HepG2 (cell line): ENCODE measurements at regions not wholly inside any gene's neighbourhood (a gene's known extent, or its start where the extent isn't known, plus 50 kb on each side); places are given as distances from the start of the nearest gene placed in this dataset.

Source experiments
- ATF1 ChIP-seq: IDR thresholded peaks from 2 replicates; pipeline ENCODE4 v1.6.1; 2016; ENCODE audit warnings: mild to moderate bottlenecking, control low read depth
- RBM39 ChIP-seq: fragments of 200-400 bp; formaldehyde crosslinking; IDR thresholded peaks from one replicate; pipeline ENCODE4 v1.6.1; 2018; ENCODE audit warnings: antibody characterized with exemption, mild to moderate bottlenecking, low read depth, low read length; ENCODE audit not compliant: poor library complexity, severe bottlenecking
- SIN3A ChIP-seq: IDR thresholded peaks from 2 replicates; pipeline ENCODE4 v1.6.1; 2011; ENCODE audit warnings: low read depth, mild to moderate bottlenecking, control low read depth, low read length, borderline replicate concordance
- ZFP37 ChIP-seq: sonication (generic); formaldehyde crosslinking; IDR thresholded peaks from 2 replicates; pipeline ENCODE4 v1.4.0; 2020; ENCODE audit warnings: missing genetic modification reagents, borderline replicate concordance
- TF ChIP-seq, protein P1 (sequence below): sonication (generic); formaldehyde crosslinking; IDR thresholded peaks from 2 replicates; pipeline ENCODE4 v1.5.0; 2020; ENCODE audit warnings: missing genetic modification reagents
- TF ChIP-seq, protein P2 (sequence below): sonication (generic); formaldehyde crosslinking; IDR thresholded peaks from 2 replicates; pipeline ENCODE4 v1.5.0; 2020; ENCODE audit warnings: mild to moderate bottlenecking, missing genetic modification reagents, moderate library complexity
- TF ChIP-seq, protein P3 (sequence below): sonication (generic); formaldehyde crosslinking; IDR thresholded peaks from 2 replicates; pipeline ENCODE4 v1.4.0; 2020; ENCODE audit warnings: missing genetic modification reagents, borderline replicate concordance
- TF ChIP-seq, protein P4 (sequence below): IDR thresholded peaks from 2 replicates; pipeline ENCODE4 v1.6.1; 2012; ENCODE audit warnings: inconsistent platforms
- TF ChIP-seq, protein P5 (sequence below): sonication (generic); formaldehyde crosslinking; IDR thresholded peaks from 2 replicates; pipeline ENCODE4 v1.5.0; 2020; ENCODE audit warnings: missing genetic modification reagents

DNA sequence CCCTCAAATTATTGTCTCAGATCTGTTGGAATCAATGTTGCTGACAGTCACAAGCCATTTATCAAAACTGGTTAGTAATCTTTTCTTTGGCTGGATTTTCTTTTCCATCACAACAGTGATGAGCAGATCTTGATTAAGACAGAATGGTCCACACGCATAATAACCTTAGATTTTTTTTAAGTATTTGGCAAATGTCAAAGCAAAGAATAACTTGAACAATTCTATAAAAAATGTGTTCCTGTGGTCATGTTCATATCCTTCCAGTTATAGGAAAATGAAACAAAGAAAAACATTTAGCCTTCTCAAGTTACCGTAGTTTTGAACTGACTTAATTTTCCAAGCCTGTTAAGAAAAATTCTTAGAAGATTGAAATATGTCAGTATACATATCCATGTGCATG lies 659.9 kb upstream of the ID2 start:
- TF ChIP-seq, protein P1, sequence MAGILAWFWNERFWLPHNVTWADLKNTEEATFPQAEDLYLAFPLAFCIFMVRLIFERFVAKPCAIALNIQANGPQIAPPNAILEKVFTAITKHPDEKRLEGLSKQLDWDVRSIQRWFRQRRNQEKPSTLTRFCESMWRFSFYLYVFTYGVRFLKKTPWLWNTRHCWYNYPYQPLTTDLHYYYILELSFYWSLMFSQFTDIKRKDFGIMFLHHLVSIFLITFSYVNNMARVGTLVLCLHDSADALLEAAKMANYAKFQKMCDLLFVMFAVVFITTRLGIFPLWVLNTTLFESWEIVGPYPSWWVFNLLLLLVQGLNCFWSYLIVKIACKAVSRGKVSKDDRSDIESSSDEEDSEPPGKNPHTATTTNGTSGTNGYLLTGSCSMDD (CRISPR knock-in tag), result no peak
- TF ChIP-seq, protein P2, sequence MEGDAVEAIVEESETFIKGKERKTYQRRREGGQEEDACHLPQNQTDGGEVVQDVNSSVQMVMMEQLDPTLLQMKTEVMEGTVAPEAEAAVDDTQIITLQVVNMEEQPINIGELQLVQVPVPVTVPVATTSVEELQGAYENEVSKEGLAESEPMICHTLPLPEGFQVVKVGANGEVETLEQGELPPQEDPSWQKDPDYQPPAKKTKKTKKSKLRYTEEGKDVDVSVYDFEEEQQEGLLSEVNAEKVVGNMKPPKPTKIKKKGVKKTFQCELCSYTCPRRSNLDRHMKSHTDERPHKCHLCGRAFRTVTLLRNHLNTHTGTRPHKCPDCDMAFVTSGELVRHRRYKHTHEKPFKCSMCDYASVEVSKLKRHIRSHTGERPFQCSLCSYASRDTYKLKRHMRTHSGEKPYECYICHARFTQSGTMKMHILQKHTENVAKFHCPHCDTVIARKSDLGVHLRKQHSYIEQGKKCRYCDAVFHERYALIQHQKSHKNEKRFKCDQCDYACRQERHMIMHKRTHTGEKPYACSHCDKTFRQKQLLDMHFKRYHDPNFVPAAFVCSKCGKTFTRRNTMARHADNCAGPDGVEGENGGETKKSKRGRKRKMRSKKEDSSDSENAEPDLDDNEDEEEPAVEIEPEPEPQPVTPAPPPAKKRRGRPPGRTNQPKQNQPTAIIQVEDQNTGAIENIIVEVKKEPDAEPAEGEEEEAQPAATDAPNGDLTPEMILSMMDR (CRISPR knock-in tag), result no peak
- TF ChIP-seq ZFP37 (CRISPR knock-in tag) (no peak), SIN3A (no peak), RBM39 (no peak), ATF1 (CRISPR knock-in tag) (no peak)
- TF ChIP-seq, protein P3, sequence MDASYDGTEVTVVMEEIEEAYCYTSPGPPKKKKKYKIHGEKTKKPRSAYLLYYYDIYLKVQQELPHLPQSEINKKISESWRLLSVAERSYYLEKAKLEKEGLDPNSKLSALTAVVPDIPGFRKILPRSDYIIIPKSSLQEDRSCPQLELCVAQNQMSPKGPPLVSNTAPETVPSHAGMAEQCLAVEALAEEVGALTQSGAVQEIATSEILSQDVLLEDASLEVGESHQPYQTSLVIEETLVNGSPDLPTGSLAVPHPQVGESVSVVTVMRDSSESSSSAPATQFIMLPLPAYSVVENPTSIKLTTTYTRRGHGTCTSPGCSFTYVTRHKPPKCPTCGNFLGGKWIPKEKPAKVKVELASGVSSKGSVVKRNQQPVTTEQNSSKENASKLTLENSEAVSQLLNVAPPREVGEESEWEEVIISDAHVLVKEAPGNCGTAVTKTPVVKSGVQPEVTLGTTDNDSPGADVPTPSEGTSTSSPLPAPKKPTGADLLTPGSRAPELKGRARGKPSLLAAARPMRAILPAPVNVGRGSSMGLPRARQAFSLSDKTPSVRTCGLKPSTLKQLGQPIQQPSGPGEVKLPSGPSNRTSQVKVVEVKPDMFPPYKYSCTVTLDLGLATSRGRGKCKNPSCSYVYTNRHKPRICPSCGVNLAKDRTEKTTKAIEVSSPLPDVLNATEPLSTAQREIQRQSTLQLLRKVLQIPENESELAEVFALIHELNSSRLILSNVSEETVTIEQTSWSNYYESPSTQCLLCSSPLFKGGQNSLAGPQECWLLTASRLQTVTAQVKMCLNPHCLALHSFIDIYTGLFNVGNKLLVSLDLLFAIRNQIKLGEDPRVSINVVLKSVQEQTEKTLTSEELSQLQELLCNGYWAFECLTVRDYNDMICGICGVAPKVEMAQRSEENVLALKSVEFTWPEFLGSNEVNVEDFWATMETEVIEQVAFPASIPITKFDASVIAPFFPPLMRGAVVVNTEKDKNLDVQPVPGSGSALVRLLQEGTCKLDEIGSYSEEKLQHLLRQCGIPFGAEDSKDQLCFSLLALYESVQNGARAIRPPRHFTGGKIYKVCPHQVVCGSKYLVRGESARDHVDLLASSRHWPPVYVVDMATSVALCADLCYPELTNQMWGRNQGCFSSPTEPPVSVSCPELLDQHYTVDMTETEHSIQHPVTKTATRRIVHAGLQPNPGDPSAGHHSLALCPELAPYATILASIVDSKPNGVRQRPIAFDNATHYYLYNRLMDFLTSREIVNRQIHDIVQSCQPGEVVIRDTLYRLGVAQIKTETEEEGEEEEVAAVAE (CRISPR knock-in tag), result no peak
- TF ChIP-seq, protein P4, sequence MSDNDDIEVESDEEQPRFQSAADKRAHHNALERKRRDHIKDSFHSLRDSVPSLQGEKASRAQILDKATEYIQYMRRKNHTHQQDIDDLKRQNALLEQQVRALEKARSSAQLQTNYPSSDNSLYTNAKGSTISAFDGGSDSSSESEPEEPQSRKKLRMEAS, result no peak
- TF ChIP-seq, protein P5, sequence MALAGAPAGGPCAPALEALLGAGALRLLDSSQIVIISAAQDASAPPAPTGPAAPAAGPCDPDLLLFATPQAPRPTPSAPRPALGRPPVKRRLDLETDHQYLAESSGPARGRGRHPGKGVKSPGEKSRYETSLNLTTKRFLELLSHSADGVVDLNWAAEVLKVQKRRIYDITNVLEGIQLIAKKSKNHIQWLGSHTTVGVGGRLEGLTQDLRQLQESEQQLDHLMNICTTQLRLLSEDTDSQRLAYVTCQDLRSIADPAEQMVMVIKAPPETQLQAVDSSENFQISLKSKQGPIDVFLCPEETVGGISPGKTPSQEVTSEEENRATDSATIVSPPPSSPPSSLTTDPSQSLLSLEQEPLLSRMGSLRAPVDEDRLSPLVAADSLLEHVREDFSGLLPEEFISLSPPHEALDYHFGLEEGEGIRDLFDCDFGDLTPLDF (CRISPR knock-in tag), result no peak
